ENCODE measurements at regions not wholly inside any gene's neighbourhood (a gene's known extent, or its start where the extent isn't known, plus 50 kb on each side); places are given as distances from the start of the nearest gene placed in this dataset.

DNA sequence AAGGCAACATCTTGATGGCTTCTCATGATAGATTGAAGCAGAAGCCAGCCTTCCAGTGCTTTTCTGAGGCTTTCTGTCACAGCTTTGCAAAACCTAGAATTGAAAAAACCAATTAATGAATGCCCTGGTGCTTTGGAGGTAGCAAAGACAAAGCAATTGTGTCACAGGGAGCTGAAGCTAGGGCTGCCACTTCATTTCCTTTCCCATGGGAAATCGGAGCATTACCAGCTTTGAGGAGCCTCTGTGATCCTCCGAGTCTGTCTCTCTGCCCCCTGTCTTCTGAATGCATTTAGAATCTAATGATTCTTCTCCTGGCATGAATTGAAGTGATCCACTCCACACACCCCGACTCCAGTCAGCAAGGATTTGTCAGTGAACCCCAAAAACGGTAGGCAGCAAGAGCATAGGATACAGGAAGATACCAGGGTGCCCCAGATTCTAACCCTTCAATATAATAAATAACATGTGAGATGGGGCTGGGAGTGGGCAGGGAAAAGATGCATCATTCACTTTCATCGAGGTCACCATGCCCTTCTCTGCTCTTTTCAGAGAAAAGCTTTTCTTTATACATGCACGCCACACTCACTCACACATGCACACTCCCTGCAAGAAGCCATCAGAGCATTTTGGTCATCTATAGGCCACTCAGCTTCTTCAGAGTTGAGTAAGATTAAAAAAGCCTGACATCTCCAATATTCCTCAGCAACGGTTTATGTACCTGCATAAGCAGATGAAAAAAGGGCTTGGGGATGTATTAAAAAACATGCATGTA lies 247.7 kb upstream of the ZNF462 start:
- no peak for DNase-seq (ENCODE audit: low read depth)

DNA sequence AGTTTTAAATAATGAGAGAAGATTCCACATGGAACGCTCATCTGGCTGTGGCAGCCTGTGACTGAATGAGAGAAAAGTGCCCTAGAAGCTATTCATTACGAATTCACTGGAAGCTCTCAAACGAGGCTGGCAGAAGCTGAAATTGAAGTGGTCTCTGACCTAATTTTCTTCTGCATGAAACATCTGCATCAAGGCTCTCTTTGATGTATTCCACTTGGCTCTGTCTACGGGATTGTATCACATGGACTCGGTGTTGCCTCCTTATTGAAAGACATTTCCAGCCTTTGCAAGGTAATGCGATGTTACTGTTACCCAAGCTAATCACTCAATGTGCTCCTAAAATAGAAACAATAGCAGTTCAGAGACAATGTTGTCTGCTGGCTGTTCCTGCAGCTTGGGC lies 246.9 kb upstream of the ZNF462 start:
- DNase-seq (ENCODE audit: low read depth): no peak

DNA sequence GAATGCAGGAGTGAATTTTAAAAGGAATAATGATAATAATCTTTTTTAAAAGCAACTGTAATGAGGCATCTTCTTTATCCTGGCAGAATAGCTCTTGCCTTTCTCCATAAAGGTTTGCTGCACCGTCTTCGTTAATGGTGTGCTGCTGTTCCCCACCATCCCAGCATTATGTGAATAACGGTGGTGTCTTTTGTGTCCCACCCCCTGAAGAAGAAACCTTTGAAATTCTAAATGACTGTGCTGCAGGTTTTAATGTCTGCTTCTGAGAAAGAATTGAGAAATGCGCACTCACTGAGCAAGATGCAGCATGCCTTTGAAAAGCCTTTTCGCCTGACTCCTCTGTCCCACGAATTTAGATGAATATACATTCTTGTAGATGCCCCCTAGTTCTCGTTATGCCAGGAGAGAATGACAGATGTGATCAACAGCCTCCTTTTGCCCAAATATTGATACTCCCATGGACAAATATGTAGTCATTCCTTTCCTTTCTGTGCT lies 246.1 kb upstream of the ZNF462 start:
- DNase-seq (ENCODE audit: low read depth): no peak

DNA sequence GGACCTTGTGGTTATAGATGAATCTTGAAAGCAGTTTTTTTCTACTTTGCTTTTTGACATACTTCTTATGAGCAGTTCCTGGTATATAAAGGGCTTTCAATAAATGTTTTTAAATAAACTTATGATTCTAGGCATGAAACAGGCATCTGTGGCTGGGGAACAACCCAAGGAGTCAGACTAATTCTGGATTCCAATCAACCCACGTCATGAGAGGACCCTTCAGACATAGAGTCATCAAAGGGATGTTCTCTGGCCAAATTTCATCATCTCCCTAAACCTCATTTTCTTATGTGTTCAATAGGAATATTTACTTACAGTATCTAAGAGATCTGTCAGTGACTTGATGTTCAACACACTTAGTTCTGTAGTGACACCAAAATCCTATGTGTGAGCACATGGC lies 243.8 kb upstream of the ZNF462 start:
- DNase-seq (ENCODE audit: low read depth): peak; percentile 20

DNA sequence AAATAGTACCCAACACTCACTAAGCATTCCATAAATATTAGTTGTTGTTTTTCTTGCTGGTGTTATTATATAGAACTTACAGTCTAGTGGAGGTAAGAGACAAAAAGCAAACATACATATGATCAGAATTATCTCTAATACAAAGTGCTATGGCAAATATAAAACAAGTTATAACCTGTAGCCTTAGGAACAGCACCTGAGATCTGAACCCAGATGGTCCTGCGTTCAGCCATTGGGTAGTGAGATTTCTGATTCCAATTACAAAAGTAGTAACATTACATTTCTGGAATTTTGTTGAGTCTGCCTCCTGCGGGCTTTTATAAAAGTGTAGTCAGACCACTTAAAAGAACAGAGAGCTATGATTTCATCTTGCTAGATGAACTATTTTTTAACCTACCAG lies 242.9 kb upstream of the ZNF462 start:
- no peak for DNase-seq (ENCODE audit: low read depth)

DNA sequence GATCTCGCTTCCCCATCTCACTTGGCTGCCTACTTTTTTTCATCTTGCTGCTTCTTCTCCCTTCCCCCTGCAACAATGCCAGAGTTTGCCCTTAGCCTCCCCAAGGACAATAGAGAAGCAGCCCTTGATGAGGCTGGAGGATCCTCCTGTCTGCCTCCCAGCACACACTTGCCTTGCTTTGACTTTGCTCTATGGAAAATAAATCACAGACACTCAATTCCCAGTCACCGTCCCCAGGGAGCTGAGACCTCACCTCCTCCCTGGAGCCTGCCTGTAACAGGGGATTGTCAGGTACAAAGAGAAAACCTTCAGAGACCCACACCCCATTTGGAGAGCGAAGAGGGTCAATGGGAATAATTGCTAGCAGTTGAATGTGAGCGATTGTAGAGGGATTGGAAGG lies 242.1 kb upstream of the ZNF462 start:
- DNase-seq (ENCODE audit: low read depth): no peak

DNA sequence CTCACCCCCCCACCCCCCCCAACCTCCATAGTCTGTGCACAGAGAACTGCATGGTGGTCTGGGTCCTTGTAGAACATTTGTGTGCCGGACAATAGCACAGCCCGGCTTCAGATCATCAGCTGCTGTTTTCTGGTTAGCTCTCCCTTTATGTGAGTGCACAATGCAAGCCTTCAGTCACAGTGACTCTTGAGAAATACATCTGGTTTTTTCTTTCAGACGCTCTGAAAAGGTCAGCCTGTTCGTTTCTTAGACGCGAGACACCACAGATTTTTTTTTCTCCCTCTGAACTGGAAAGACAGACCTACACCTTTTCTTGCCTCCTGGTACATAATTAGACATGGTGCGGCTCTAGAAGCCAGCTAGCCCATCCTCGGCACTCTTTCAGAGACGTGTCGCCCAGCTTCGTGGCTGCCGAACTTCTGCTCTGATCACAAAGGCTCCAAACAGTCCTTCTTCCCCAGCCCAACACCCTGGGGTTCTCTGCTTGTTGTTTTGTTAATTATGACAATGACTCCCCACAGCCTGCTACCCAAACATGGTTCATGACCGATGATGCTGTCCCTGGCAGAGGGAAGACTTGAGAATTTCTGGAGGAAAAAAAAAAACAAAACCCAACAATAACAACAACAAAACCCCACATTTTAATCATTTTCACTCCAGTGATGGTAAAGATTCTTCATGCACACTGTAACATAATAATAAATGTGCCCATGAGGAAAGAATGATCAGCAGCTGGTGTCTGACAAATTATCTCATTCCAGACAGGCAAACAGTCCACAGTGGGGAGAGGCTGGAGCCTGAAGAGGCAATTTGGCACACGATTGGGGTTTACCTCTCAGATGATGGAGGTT lies 241.4 kb upstream of the ZNF462 start:
- no peak for DNase-seq (ENCODE audit: low read depth)

DNA sequence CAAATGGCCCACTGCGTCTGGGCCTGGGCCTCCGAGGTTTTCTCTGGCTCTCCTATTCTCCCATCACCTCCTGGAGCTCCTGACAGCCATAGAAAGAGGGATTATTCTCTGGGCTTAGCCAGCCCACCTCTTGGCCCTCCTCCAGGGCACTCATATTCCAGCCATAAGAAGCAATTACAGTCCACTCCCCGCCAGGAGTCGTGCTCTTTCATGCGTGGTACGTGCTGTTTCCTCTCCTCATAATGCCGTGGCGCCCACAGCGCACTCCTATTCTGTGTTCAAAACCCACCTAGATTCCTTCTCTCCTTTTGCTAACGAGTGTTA lies 240.8 kb upstream of the ZNF462 start:
- no peak for DNase-seq (ENCODE audit: low read depth)

DNA sequence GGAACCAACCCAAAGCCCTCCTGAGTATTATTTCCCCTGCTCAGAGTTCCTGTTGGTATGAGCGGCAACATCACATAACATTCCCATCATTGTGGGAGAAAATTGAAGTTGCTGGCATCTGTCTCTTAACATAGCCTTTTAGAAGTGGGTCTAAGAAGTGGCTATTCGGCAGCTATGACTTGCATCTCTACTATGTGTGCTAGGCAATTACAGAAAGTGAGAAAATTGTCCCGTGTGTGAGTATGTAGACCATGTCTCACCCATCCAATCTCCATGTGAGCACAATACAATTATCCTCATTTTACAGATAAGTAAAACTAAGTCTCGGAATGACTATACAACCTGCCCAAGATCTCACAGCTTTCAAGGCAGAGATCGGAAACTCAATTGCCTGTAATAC lies 239.4 kb upstream of the ZNF462 start:
- no peak for DNase-seq (ENCODE audit: low read depth)

DNA sequence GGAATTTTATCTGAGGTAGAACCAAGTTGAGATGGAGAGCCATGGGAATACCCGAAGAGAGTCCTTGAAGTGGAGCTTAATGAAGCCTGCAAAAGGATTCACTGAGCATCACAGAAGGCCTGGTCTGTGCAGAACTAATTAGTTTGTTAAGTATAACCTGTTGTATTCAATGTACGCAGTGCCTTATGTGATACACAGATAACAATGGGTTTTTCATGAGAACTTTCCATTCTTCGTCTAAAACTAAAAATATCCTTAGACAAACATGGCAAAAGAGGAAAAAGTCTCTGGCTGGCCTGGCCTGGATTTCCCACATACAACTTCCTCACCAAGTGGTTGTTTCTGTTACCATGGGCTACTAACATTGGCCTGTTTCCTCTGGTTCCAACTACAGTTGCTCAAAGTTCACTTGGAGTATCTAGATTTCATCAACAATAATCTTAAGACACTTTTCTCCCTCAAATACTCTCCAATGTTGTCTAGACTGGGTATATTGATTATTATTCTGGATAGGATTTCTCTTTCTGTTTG lies 237.6 kb upstream of the ZNF462 start:
- DNase-seq (ENCODE audit: low read depth): no peak

DNA sequence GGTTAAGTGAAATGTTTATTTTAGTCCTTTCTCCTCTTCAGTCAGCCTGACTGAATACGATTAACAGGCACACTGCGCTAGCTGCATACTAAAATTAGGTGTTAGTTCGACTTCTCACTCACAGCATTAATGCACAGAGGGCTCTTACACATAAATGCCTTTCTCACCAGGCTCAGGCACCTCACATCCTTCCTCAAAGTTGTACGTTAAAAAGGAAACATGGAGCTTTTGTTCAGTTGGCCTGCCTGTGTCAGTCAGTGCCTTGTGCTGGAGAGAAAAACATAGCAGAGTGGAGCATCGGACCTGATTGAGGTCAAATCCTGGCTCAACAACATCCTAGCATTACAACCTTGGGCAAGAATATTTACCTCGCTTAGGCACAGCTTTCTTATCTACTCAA lies 236.0 kb upstream of the ZNF462 start:
- no peak for DNase-seq (ENCODE audit: low read depth)

DNA sequence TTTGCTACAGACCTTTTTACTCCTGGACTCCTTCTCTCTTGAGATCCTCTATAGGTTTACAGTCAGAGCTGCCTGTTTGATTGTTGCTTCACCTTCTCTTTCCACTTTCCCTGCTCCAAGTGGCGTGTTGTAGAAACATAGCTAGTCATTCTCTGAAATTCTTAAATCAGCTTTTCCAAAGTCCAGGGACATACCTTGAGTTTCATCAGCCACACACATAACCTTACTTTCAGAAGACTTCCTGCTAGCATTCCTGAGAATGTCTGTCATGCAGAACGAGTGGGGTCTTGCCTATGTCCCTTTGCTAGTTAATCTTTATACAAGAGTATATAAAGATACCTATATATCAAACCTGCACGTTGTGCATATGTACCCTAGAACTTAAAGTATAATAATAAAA lies 230.3 kb upstream of the ZNF462 start:
- DNase-seq (ENCODE audit: low read depth): no peak

DNA sequence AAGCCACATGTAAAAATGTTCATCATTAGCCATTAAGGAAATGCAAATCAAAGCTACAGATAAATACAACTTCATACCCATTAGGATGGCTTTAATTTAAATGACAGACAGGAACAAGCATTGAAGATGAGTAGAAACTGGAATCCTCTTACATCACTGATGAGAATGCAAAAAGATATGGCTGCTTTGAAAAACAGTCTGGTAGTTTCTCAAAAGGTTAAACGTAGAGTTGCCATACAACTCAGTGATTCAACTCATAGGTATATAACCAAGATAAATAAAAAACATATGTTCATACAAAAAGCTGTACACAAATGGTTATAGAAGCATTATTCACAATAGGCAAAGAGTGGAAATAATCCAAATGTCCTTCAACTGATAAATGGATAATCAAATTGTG lies 228.8 kb upstream of the ZNF462 start:
- DNase-seq (ENCODE audit: low read depth): no peak

DNA sequence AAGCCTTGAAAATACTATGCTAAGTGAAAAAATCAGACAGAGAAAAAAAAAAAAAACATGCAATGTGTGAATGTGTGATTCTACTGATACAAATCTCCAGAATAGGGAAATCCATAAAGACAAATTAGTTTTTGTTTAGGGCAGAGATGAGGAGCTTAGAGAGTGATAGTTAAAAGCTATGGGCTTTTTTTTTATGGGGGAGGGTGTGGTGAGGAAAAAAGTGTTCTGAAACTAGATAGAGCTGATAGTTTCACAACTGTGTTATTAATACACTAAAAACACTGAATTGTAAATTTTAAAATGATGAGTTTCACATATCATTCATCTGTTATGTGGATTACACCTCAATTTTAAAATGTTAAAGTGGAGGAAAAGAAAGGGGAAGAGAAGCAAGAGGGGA lies 228.3 kb upstream of the ZNF462 start:
- no peak for DNase-seq (ENCODE audit: low read depth)

DNA sequence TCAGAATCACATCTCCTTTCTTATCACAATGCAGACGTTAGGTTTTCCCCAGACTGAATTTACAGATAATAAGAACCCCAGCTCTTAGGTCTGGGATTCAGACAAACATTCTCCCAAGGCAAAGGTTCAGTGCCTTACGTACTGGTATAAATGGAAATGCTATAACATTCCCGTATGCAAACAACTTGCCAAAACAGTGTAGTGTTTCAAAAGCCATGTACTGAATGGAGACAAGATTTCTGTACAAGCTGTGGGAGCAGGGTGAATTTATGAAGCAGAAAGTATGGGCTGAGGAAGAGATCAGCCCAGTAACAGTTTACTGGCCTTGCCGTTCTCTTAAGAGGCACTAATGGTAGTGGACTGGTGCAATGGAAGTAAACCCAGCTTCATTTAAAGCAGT lies 225.5 kb upstream of the ZNF462 start:
- DNase-seq (ENCODE audit: low read depth): no peak

DNA sequence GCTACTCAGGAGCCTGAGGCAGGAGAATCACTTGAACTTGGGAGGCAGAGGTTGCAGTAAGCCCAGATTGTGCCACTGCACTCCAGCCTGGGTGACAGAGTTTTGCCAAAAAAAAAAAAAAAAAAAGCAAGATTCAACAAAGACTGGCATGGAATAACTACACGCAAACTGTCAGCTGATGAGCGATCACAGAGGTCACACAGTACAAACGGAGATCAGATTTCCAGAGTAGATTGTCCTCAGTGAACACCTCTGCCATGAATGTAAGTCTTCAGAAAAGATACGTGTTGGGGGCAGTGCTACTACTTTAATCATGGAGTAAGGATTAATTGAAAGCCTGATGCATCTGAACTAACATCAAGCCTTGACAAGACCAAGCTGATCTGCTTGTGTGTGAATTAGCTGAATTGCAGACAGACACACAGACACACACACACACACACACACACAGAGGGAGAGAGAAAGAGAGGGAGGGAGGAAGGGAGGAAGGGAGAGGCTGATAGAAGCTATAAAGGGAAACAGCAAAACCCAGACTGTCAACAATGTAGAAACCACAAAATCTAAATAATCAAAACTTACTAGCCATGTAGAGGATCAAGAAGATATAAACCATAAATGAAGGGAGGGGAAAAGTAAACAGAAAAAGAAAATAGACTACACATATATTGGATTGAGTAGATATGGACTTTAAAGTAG lies 222.9 kb upstream of the ZNF462 start:
- DNase-seq (ENCODE audit: low read depth): no peak

DNA sequence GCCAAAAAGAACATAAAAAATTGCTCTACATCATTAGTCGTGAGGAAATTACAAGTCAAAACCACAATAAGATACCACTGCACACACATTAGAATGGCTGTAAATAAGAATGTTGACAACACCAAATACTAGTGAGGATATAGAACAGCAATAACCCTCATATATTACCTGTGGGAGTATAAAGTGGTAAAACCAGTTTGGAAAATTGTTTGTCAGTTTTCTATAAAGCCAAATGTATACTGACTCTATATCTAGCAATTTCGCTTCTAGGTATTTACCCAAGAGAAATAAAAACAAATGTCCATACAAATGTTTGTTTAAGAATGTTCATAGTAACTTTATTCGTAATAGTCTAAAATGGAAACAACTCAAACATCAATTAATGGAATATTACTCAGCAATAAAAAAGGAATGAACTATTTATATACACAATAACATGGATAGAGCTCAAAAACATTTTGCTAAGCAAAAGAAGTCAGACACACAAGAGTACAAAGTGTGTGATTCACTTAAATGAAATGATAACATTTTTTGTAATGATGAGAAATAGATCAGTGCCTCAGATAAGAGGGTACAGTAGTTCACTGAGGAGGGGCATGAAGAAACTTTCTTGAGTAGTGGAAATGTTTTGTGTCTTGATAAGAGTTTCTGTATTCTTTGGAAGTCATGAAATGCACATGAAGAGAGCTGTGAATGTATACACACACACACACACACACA lies 219.6 kb upstream of the ZNF462 start:
- DNase-seq (ENCODE audit: low read depth): no peak

DNA sequence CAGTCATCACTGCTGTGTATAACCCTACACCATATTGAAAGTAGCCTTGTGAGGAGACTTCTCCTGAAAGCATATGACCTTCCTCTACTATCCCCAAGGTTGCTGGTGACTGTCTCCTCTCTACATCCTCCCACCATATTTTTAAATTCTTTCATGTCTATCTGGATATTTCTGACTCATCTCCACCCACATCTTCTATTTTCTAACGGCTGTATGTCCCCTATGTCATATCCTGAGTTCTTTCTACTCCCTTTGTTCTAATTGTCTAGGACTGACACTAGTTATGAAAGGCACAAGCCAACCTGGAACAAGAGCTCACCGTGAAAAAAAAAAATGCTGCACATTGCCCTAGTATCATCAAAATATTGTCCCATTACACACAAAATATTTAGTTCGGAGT lies 218.3 kb upstream of the ZNF462 start:
- no peak for DNase-seq (ENCODE audit: low read depth)

DNA sequence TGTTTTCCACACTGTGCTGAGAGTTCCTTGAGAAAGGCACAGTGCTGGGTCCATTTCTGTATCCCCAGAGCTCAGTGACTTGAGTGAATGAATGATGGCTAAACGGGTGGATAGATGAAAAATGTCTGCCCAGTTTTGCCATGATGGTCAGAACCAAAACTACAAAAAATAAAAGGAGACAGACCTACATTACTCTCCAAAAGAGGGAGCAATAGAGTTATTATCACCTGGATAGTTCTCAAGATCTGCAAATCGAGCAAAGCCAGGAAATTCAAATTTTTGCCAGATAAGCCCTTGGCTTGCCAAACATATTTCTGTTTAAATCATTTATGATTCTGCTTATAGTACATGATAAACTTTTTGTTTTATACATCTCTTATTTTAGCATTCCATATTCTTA lies 214.2 kb upstream of the ZNF462 start:
- peak; percentile 10 for DNase-seq (ENCODE audit: low read depth)

DNA sequence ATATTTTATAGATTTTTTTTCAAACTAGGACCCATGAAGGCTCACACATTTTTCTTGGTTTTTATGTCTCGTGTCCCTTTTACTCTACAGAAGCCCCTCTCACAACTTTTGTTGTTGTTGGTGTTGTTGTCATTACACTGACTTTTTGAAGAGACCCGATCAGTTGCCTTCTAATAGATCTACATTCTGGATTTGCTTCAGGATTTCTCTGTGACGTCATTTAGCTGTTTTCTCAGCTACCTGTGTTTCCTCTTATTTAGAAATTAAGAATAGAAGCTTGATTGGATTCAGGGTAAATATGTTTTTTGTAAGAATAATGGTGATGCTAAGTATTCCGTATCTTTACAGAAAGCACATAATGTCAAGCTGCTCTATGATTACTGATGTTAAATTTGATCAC lies 213.3 kb upstream of the ZNF462 start:
- no peak for DNase-seq (ENCODE audit: low read depth)

DNA sequence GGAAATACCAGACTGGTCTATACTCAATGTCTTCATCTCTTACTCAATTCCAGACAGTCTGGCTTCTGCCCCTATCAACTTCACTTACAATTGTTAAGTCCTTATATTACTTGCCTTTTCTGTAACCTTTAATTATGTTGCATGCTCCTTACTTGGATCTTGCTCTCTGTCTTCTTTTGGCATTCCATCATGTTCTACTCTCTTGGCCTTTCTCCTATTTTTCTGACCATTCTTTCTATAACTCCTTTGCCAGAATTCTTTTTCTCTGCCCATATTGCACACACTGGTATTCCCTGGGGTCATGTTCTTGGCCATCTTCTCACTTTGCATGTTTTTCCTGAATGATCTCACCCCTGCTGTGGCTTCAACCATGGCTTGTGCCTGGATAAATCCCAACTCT lies 209.8 kb upstream of the ZNF462 start:
- DNase-seq (ENCODE audit: low read depth): peak; percentile 42

DNA sequence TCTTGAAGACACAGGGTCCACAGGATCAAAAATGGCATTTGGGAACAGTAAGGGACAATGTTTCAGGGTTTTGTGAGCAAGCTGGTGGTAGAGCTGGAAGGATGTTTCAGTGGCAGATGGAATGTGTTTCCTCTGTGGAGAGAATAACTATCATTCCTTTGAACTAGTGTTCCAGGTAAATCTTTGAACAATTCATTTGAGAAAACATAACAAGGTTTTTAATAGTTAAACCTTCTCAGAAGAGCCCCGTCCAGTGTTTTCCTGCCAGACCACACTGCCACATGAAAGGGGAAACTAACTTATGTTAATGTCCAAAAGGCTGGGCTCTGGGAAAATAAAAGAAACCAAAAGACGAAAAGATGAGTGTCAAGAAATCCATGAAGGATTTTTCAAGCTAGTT lies 207.0 kb upstream of the ZNF462 start:
- DNase-seq (ENCODE audit: low read depth): no peak
